Embryonic facial prominence (tissue), 1 donor: ENCODE measurements at regions not wholly inside any gene's neighbourhood (a gene's known extent, or its start where the extent isn't known, plus 50 kb on each side); places are given as distances from the start of the nearest gene placed in this dataset.

ENCODE experiments used
- DNase-seq: peaks from one replicate; pipeline ENCODE4 v3.0.0-alpha.2; 2016; ENCODE audit errors: extremely low spot score

DNA sequence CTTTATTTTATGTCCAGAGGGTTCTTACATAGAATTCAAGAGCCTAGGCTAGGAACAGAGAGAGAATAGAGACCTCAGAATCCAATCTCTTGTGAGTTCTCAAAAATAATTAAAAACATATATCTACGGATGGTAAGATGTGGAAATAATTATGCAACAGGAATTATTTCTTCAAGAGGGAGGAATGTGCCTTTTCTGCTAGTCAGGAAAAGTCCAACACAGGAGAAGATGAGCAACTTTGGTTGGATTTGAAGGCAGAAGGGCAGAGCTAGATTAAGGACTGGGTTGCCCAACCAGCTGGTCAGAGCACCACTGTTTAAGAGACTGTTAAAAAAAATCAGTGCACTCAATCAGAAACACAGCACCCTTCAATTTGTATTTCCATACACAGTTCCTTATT is 365.5 kb downstream of the ETNK1 start:
- no peak for DNase-seq

DNA sequence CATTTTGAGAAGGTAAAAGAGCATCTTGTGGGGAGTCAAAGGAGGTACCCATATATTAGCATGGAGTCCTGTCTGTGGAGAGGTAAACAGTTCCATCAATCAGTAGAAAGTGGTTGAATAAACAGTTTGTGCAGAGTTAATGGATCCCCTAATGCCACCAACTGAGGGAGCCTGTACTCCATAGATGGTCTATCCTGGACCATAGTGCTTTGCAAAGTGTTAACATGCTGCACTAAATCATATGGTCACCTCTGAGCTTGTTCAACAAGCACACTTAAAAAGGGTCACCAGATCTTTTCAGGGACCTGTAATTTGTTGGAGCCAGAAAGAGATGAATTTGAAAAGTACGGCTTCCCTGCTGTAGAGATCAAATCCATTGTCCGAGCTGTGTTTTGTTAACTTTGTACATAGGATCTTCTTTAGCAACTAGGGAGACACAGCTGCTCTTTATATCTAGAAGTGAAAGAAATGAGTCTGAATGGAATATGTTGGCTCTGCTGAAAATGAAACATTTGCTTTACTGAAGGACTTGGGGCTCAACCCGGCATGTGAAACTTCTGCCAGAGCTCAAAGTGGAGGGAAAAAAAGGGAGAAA is 366.4 kb downstream of the ETNK1 start:
- no peak for DNase-seq

DNA sequence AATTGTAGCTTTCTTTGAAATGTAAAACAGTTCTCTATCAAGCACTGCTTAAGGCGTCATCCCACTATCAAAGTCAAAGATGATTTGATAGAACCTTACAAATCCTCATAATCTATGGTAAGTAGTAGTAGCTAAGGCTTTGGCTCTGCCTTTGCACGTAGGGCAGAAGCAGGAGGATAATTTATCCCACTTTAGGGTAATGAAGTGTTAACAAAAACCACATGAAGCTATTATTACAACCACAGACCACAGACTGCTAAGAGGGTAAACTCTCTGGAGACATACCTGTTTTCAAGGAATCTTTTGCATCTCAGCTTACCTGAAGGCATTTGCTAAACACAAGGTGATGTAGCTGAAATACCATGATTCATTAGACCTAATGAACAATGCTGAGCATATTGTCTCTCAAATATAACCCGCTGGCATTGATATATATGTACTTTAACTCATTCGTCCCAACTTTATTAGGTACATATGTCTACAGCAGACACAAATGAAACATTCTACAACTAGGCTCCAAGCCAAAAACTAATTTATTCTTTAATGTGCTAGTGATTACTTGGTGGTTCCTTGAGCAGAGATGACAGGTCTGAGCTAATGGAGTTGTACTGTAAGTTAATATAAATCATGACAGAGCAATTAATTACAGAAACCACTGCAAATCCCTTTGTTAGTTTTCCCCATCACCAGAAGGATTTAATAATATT is 368.8 kb downstream of the ETNK1 start:
- peak; percentile 16 for DNase-seq

DNA sequence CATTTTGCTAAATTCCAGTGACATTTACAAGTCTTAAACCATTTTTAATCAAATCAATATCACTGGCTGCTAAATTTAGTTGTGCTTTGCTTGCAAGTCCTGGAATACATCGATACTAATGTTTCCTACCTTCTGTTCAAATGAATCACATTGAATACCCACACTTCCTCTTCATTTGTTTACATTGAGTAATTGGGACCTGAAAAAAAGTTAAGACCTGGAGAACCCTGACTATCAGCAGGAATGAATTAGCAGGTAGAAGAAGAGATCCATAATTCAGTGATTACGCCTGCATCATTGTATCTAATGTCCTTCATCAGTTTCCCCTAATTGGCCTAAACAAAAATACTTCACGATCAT is 369.3 kb downstream of the ETNK1 start:
- no peak for DNase-seq

DNA sequence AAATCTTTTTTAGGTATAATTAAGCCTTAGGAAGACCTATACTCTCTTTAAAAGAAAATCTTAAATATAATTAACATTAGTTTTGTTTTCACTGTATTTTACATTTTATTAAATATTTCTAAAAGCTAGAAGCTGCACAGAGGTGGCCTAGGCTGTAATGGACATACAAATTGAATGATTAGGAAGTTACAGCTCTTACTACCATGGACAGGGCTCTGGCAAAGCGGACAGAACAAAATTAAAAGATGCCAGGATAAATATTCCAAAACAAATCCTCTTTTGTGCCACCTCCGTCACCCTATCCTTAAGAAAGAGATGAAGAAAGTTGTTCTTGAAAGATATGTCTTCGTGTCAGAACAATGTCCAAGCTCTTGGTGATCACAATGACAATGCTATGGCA is 376.5 kb downstream of the ETNK1 start:
- no peak for DNase-seq

DNA sequence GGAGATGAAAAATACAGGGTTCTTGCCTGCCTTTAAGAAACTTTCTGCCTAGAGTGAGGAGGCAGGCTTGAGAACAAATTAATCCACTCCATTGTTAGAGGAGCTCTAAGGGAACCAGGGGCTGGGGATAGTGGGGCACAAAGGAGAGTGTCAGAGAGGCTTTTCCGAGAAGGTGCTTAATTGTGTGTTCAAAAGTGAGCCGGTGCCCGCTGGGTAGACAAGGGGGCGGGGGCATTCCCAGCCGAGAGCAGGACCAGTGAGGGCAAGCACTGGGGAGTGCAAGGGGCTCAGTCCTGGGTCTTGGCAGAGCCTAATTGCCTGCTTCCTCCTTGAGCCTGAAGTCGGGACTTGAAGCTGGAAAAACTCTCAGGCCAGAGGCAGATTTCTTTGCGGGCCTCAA is 377.4 kb downstream of the ETNK1 start:
- DNase-seq, result no peak

DNA sequence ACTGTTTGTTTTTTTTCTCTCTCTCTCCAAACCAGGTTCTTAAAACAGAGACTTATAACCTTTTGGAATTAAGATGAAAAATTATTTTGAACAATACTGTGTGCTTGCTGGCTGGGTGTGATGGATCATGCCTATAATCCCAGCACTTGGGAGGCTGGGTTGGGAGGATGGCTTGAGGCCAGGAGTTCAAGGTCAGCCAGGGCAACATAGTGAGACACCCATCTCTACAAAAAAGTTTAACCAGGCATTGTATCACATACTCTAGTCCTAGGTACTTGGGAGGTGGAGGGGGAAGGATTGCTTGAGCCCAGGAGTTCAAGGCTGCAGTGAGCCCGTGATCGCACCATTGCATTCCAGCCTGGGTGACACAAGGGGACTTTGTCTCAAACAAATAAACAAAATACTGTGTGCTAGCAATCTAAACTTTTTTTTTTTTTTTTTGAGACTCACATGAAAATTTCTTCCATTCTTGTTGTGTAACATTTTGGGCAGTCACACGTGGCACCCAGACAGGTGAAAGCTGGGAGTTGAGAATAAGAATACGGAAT is 379.6 kb downstream of the ETNK1 start:
- no peak for DNase-seq

DNA sequence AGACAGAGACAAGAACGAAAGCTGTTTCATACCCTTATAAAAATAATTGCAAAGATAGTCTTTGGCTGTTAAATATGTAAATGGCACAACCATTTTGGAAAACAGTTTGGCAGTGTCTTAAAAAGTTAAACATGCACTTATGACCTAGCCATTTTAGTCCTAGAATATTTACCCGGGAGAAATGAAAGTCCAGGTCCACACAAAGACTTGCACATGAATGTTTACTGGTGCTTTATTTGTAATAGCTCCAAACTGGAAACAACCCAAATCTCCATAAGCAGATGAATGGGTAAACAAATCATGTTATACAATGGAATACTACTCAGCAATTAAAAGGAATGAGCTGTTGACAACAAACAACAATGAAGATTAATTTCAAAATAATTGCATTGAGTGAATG is 380.4 kb downstream of the ETNK1 start:
- no peak for DNase-seq

DNA sequence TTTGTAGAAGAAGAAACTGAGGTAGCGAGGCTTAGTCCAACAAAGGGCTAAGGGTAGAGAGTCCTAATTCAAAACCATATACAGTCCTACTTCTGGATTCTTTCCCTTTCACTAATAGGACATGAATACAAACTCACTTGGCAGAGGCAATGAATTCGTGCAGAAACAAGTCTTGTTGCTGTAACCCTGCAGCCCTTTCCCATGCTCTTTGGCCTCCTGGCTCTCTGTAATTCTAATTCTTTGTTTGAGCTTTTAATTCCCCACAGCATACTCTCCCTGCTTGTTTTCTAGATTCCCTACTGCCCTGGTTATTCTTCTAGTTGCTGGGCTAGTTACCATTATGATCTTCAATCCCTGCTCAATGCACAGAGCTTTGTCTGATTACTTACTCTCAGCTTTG is 381.4 kb downstream of the ETNK1 start:
- DNase-seq, result no peak

DNA sequence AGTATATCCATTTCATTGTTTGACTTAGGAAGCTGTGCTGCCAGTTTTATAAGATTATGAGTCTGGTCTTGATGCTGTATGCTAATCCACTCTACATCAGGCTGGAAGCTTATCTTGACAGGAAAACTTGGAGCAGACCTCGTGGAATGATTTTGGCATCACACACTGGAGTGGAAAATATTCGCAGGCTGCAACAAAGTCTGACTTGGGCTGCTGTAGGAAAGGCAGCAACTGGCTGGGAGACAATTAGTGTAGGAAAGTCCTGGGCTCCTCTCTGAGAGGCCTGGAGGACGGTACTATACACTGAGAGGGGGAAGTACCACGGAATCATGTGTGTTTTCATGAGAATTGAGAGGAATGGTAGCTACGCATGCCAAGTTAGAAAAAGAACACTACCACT is 383.7 kb downstream of the ETNK1 start:
- DNase-seq, result no peak

DNA sequence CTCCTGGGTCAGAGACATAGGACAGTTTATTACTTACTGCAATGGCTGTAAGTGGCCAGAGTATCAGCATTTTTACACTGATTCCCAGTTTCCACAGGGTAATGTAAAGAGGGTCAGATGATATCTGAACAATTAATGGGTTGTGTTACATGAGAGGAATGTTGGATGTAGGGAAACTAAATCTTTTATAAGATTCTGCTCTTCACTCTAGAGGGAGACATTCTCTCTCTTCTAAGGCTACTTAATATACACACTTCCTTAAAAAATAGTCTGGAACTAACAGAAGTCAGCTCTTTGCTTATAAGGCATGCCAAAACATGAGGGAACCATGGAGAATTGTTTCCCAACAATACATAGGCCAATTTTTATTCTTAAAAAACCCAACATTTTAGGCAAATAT is 389.8 kb downstream of the ETNK1 start:
- DNase-seq, result no peak

DNA sequence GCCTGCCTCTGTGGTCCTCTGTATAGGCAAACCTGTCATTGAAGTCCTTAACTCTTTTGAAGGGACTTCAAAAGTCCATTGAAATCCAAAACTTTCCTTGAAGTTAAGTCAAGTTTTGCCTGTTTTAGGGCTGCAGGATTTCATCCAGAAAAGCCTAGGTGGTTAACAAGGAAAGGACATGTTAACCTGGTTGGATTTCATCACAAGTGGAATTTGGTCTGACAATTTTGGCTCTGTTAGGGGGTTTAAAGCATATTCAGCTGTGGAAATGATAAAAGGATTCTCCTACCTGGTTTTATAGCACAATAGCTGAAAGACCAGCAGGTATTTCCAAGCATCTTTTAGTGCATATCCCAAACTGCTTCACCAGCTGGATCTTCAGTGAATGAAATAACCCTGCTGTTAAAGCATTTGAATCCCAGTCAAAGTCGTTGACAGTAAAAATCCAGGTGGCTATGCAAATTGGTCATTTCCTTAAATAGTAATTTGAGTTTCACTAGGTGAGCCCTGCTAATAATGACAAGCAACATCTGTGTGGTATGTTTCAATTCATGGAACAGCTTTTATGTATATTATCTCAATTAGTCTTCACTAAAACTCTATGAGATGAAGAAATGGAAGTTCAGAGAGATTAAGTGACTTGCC is 400.5 kb downstream of the ETNK1 start:
- no peak for DNase-seq

DNA sequence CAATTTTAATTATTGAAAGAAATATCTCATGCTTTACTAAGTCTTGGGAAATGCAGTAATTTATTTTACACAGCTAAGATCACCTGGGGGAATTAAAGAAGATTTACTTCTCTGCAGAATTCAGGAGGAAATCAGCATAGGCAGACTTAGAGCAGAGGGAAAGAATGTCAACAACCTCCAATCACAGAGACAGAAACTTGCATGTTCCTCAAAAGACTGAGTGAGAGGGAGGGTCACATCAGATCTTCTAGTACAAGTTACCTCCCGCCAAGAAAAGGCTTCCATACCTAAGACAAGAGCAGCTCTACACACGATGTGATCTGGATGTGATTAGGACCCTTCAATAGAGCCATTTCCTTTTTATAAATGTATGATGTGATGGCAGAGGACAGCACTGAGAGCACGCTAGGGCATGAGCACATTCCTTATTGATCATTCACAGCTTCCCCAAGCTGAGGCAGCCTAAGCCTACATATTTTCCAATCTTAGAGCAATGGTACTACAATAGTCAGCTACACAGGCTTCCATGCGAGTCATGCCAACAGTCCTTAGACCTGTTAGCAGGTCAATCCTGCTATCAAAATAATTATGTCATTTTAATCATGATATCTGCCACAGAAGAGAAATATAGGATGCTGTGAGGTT is 403.3 kb downstream of the ETNK1 start:
- no peak for DNase-seq

DNA sequence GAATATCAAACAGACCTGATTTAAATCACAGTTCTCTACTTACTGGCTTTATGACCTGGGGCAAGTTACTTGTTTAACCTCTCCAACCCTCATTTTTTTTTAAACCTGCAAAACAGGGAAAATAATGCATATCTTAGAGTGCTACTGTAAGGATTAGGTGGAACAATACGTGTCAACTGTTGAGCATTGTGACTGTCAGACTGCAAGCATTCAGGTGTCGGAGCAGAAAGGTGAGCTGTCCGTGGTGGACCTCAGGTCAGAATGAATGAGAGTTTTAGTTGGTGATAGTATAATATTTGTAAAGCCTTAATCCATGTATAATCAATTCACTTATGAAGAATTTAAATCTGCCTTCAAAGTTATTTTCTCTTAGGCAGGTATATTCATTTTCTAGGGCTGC is 404.2 kb downstream of the ETNK1 start:
- DNase-seq, result no peak

DNA sequence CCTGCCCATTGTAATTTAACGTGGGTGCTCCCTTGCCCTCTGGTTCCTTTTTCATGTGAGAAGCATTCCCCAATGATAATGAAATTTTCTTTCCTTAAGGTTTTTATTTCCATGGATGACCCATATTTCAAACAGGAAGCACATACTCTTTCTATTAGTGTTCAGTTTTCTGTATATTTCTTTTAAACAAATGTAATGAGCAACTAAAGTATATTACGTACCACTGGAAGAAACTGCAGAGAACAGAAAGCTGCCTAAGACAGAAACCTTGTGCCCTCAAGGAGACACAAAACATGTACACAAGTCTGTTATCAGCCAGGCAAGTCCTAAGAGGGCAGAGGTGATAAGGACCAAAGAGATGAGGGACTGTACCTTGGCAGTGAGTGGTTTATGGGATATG is 414.9 kb downstream of the ETNK1 start:
- no peak for DNase-seq

DNA sequence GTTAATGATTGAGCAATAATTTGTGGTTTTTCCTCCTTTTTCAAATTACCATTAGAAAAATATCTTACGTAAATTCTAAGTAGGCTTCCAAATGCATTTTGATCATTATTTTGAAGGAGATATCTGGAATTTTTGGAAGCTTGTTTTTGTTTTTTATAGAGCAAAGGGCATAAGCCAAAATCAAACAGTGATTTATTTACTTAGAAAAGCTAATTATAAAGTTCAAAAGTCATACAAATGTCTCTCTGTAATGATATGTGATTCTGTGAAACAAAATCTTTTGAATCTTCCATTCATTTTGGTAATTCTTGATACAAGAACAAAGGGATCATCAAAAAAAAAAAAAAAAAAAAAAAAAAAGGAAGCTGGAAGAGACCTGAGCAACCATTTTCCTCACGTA is 416.8 kb downstream of the ETNK1 start:
- no peak for DNase-seq

DNA sequence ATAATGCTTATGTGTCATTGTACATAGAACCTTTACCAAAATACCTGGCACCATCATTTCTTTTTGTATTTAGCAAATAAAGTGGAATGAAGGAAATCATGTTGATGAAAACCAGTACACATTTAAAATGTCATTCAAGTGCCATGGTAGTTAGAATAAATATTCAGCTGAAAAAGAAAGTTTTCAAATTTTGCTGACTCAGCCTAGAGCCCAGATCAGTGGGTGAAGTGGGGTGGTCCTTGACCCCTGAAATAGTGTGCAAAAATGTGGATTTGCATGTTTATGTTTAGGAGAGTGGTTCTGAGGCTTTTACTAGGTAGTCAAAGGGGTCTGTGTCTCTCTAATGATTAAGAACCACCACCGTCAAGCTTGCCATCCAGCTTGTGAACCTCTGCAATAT is 418.7 kb downstream of the ETNK1 start:
- DNase-seq, result no peak

DNA sequence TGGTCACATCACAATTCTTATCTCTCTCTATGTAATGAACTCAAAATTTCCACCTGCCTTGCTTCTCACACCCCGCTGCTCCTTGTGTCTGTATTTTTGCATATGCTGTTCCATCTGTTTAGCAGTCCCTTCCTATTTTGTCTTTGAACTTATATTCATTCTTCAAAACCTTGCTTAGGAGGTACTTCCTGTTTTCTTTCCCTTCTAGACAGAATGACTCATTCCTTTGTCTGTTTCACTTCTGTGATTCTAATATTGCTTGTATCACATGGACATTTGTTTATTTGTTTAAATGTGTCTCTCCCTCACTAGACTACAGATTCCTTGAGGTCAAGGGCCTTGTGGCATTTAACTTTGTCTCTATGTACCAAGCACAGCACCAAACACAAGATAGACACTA is 424.2 kb downstream of the ETNK1 start:
- DNase-seq, result no peak

DNA sequence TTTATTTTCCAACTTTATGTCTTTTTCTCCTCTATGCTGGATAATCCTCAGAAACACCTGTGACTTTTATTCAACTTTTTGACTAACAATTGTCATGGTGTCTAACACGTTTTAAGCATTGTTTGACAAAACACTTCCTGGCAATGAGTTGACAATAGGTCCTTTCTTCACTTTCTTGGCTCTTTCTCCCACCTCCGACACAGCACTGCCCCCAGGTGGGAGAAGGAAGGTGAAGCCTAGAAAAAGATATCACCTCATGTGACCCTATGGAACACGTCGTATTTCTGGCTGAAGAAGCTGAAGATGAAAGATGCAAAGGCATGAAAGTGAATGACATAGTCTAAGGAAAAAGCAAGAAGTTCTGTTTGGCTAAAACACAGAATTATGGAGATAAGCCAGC is 430.0 kb downstream of the ETNK1 start:
- DNase-seq, result no peak

DNA sequence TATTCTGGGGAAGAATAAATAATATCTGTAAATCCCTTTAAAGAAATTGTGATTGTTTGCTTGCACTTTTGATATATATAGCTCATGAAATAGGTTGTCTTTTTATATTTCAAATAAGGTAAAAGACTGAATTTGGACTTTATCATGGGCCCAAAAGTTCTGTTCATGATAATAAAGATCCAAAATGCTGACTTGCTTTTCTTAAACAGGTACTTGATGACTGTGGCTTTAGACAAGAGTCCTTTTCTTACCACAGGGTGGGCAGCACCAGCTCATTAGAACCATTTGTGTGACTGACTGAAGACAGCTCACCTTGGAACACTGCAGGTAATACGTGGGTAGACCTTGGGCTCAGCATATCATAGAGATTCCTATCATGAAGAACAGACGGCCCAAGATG is 432.6 kb downstream of the ETNK1 start:
- no peak for DNase-seq

DNA sequence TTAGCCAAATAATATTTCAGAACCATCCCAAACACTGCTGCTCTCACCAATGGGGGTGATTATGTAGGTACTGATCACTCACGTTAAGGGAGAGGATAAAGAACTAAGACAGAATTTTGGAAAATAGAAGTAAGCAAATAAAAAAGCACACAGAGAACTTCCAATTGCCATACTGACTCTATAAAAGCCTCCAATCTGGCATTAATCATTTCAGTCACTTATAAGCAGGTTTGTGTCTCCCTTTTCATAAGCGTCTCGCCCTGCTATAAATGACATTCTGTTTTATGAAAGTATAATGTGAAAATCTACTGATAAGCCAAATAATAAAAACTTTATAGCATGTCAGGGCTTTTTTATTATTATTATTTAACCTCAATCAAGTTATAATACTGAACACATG is 435.2 kb downstream of the ETNK1 start:
- no peak for DNase-seq

DNA sequence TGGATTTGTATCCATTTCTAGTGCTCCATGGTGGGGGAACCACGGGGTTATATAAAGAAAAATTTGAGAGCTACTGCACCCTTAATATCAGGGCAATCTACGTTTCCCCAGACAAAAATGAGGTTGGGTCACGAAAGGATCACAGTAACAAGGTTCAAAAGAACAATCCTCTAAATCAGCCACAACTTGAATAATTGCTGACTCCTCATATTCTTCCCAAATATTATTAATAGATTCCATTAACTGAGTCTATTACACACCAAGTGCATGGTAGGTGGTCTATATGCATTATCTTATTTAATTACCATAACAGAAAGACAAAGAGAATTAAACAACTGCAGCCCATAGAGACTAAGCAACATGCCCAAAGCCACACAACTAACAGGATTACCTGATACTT is 438.2 kb downstream of the ETNK1 start:
- no peak for DNase-seq

DNA sequence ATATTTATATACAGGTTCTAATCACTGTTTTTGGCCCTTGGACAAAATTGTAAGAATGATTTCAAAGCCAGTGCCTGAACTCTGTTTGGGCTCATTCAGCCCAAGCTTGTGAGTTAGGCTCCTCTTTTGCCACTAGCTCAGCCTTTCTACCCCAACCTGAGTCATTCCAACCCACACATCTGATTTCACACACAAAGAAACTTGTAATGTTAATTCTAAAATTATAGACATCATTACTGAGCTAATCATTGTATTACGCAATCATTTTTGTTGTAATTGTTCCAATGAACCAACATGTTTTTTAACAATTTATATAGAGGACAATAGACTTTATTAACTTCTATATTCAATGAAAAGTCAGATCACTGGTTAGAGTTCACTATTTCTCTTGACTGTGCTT is 441.1 kb downstream of the ETNK1 start:
- no peak for DNase-seq
